H9 (cell line): ENCODE measurements at regions not wholly inside any gene's neighbourhood (a gene's known extent, or its start where the extent isn't known, plus 50 kb on each side); places are given as distances from the start of the nearest gene placed in this dataset.

Experiments
- DNase-seq: peaks from one replicate; pipeline ENCODE4 v3.0.0-alpha.2; 2017
- H2AFZ ChIP-seq: one replicate; pipeline ENCODE4 v1.6.1; 2013; ENCODE audit warnings: mild to moderate bottlenecking, low read length, control low read depth, moderate library complexity
- H2AK5ac ChIP-seq: 2 replicates; pipeline ENCODE4 v1.6.1; 2013; ENCODE audit warnings: low read length, control low read depth, mixed read lengths; ENCODE audit not compliant: insufficient read length
- H2BK120ac ChIP-seq: one replicate; pipeline ENCODE4 v1.6.1; 2013; ENCODE audit warnings: low read depth, mild to moderate bottlenecking, low read length, control low read depth, inconsistent platforms; ENCODE audit not compliant: poor library complexity, severe bottlenecking
- H2BK12ac ChIP-seq: 2 replicates; pipeline ENCODE4 v1.6.1; 2013; ENCODE audit warnings: low read length, control low read depth, mixed read lengths, low read depth; ENCODE audit not compliant: insufficient read length
- H2BK15ac ChIP-seq: 2 replicates; pipeline ENCODE4 v1.6.1; 2013; ENCODE audit warnings: low read depth, low read length, control low read depth
- H2BK20ac ChIP-seq: one replicate; pipeline ENCODE4 v1.6.1; 2013; ENCODE audit warnings: low read depth, mild to moderate bottlenecking, low read length, control low read depth, inconsistent platforms; ENCODE audit not compliant: poor library complexity, severe bottlenecking
- H2BK5ac ChIP-seq: 2 replicates; pipeline ENCODE4 v1.6.1; 2013; ENCODE audit warnings: low read length, control low read depth, mixed read lengths; ENCODE audit not compliant: insufficient read length
- H3K14ac ChIP-seq: 2 replicates; pipeline ENCODE4 v1.6.1; 2013; ENCODE audit warnings: low read length, control low read depth; ENCODE audit not compliant: insufficient read depth
- H3K18ac ChIP-seq: 2 replicates; pipeline ENCODE4 v1.6.1; 2013; ENCODE audit warnings: low read depth, mild to moderate bottlenecking, mixed read lengths, low read length, control low read depth; ENCODE audit not compliant: insufficient read length
- H3K23ac ChIP-seq: 2 replicates; pipeline ENCODE4 v1.6.1; 2013; ENCODE audit warnings: low read length, control low read depth, mixed read lengths, low read depth; ENCODE audit not compliant: insufficient read length
- H3K23me2 ChIP-seq: 2 replicates; pipeline ENCODE4 v1.6.1; 2013; ENCODE audit warnings: low read depth, mild to moderate bottlenecking, mixed read lengths, low read length, control low read depth; ENCODE audit not compliant: insufficient read length, poor library complexity, severe bottlenecking
- H3K27ac ChIP-seq: 2 replicates; pipeline ENCODE4 v1.5.1; 2013; ENCODE audit warnings: low read length, control low read depth, mixed read lengths, low read depth; ENCODE audit not compliant: insufficient read length
- H3K27me3 ChIP-seq: 2 replicates; pipeline ENCODE4 v1.6.1; 2013; ENCODE audit warnings: low read length, control low read depth, inconsistent platforms; ENCODE audit not compliant: insufficient read depth
- H3K4ac ChIP-seq: 2 replicates; pipeline ENCODE4 v1.6.1; 2013; ENCODE audit warnings: low read depth, mild to moderate bottlenecking, control low read depth, inconsistent platforms, low read length, moderate library complexity
- H3K4me1 ChIP-seq: 2 replicates; pipeline ENCODE4 v1.6.1; 2013; ENCODE audit warnings: low read length, control low read depth, inconsistent platforms; ENCODE audit not compliant: insufficient read depth
- H3K4me2 ChIP-seq: 2 replicates; pipeline ENCODE4 v1.6.1; 2013; ENCODE audit warnings: low read length, control low read depth, mixed read lengths; ENCODE audit not compliant: insufficient read length, insufficient read depth
- H3K56ac ChIP-seq: 2 replicates; pipeline ENCODE4 v1.6.1; 2013; ENCODE audit warnings: low read depth, mild to moderate bottlenecking, mixed read lengths, low read length, control low read depth; ENCODE audit not compliant: insufficient read length
- H3K79me1 ChIP-seq: 2 replicates; pipeline ENCODE4 v1.6.1; 2013; ENCODE audit warnings: low read depth, mild to moderate bottlenecking, moderate library complexity, low read length, control low read depth, inconsistent platforms; ENCODE audit not compliant: insufficient read depth, poor library complexity, severe bottlenecking
- H3K79me2 ChIP-seq: 2 replicates; pipeline ENCODE4 v1.6.1; 2013; ENCODE audit warnings: low read length, control low read depth, inconsistent platforms; ENCODE audit not compliant: insufficient read depth
- H3K9ac ChIP-seq: 2 replicates; pipeline ENCODE4 v1.6.1; 2013; ENCODE audit warnings: low read length, control low read depth, mixed read lengths; ENCODE audit not compliant: insufficient read length; ENCODE audit errors: extremely low read depth
- H3K9me3 ChIP-seq: one replicate; pipeline ENCODE4 v1.6.1; 2013; ENCODE audit warnings: low read depth, low read length, inconsistent platforms; ENCODE audit not compliant: control insufficient read depth
- H3T11ph ChIP-seq: one replicate; pipeline ENCODE4 v1.6.1; 2013; ENCODE audit warnings: mild to moderate bottlenecking, low read length, control low read depth, inconsistent platforms
- H4K20me1 ChIP-seq: one replicate; pipeline ENCODE4 v1.6.1; 2013; ENCODE audit not compliant: control insufficient read depth, insufficient read length, insufficient read depth
- H4K5ac ChIP-seq: 2 replicates; pipeline ENCODE4 v1.6.1; 2013; ENCODE audit warnings: low read depth, mild to moderate bottlenecking, mixed read lengths, low read length, control low read depth; ENCODE audit not compliant: insufficient read length
- H4K8ac ChIP-seq: replicated peaks from 2 replicates; pipeline ENCODE4 v1.6.1; 2013; ENCODE audit warnings: low read length, control low read depth, mixed read lengths, low read depth; ENCODE audit not compliant: insufficient read length
- H4K91ac ChIP-seq: 2 replicates; pipeline ENCODE4 v1.6.1; 2013; ENCODE audit warnings: low read depth, mild to moderate bottlenecking, moderate library complexity, mixed read lengths, low read length, control low read depth; ENCODE audit not compliant: insufficient read length
- H3K27ac Mint-ChIP-seq, 3 experiments: 2 replicates in 2 of 3; 3 replicates in 1 of 3; pipeline ENCODE4 v1.8.0; 2020 to 2021; ENCODE audit warnings: mixed read lengths in 3 of 3, mild to moderate bottlenecking in 1 of 3, moderate library complexity in 1 of 3
- H3K27me3 Mint-ChIP-seq: 2 replicates; pipeline ENCODE4 v1.8.0; 2021; ENCODE audit warnings: low read depth, mild to moderate bottlenecking, moderate library complexity, mixed read lengths
- H3K36me3 Mint-ChIP-seq, 3 experiments: 2 replicates in 2 of 3; 3 replicates in 1 of 3; pipeline ENCODE4 v1.8.0; 2020 to 2021; ENCODE audit warnings: low read depth in 3 of 3, mixed read lengths in 3 of 3; ENCODE audit not compliant: insufficient read depth in 1 of 3
- H3K4me1 Mint-ChIP-seq, 2 experiments: 2 replicates each; pipeline ENCODE4 v1.8.0; 2020; ENCODE audit warnings: mixed read lengths in 2 of 2
- H3K4me3 Mint-ChIP-seq, 2 experiments: 2 replicates in 1 of 2; 3 replicates in 1 of 2; pipeline ENCODE4 v1.8.0; 2020 to 2021; ENCODE audit warnings: mild to moderate bottlenecking in 2 of 2, mixed read lengths in 2 of 2, moderate library complexity in 1 of 2
- H3K9me3 Mint-ChIP-seq, 2 experiments: 2 replicates in 1 of 2; 3 replicates in 1 of 2; pipeline ENCODE4 v1.8.0; 2020; ENCODE audit warnings: mild to moderate bottlenecking in 2 of 2, mixed read lengths in 2 of 2, moderate library complexity in 1 of 2
- WGBS: extraction: QIAGEN DNeasy Blood & Tissue Kit; methylation state at CpG from one replicate; pipeline ENCODE4 v1.1.7; 2013; ENCODE audit warnings: missing lambda C conversion rate, low lambda C conversion rate, mixed read lengths; ENCODE audit not compliant: insufficient read length; ENCODE audit errors: extremely low coverage; 5-methylcytosine and 5-hydroxymethylcytosine counted together
- TF ChIP-seq, protein P1 (sequence below): fragments of 200-600 bp; sonication (generic); conservative IDR thresholded peaks from 3 replicates; pipeline ENCODE4 v1.8.0; 2021; ENCODE audit warnings: antibody characterized with exemption, mild to moderate bottlenecking

GRCh38 chr4:138963412-138963811, 52.2 kb upstream of the NOCT start:
- Histone ChIP-seq H2AK5ac (no peak overlapping the region), H3K4me1 (peaks cover 5% of the 10 kb centered on the region), H2BK5ac (no peak overlapping the region), H3K79me2 (no peaks in the 10 kb centered on the region), H3K9ac (no peak overlapping the region), H3K4ac (no peak overlapping the region), H3K23me2 (no peaks in the 10 kb centered on the region), H3K27ac (no peak overlapping the region), H3K14ac (no peak overlapping the region), H4K20me1 (no peaks in the 10 kb centered on the region), H2BK120ac (no peak overlapping the region), H2BK20ac (no peak overlapping the region), H3K27me3 (no peaks in the 10 kb centered on the region; the same call in 1 of the 2 replicates), H3K23ac (no peak overlapping the region), H3K79me1 (no peaks in the 10 kb centered on the region), H3K18ac (no peak overlapping the region), H2AFZ (no peak overlapping the region), H3K4me2 (no peak overlapping the region), H3K56ac (no peak overlapping the region), H4K91ac (no peak overlapping the region), H4K8ac (no peak overlapping the region), H2BK12ac (no peak overlapping the region), H2BK15ac (no peak overlapping the region), H3T11ph (no peak overlapping the region), H4K5ac (no peak overlapping the region), H3K9me3 (no peaks in the 10 kb centered on the region)
- no peaks in the 10 kb centered on the region for H3K36me3 Mint-ChIP-seq
- H3K4me1 Mint-ChIP-seq = peaks cover 5 to 7% of the 10 kb centered on the region in 2 experiments; a peak in 3 of 4 replicates
- TF ChIP-seq, protein P1, sequence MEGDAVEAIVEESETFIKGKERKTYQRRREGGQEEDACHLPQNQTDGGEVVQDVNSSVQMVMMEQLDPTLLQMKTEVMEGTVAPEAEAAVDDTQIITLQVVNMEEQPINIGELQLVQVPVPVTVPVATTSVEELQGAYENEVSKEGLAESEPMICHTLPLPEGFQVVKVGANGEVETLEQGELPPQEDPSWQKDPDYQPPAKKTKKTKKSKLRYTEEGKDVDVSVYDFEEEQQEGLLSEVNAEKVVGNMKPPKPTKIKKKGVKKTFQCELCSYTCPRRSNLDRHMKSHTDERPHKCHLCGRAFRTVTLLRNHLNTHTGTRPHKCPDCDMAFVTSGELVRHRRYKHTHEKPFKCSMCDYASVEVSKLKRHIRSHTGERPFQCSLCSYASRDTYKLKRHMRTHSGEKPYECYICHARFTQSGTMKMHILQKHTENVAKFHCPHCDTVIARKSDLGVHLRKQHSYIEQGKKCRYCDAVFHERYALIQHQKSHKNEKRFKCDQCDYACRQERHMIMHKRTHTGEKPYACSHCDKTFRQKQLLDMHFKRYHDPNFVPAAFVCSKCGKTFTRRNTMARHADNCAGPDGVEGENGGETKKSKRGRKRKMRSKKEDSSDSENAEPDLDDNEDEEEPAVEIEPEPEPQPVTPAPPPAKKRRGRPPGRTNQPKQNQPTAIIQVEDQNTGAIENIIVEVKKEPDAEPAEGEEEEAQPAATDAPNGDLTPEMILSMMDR = no peak
- H3K27me3 Mint-ChIP-seq = no peaks in the 10 kb centered on the region
- no CpG with 5 or more reads among the region's 4 CpGs for WGBS
- H3K4me3 Mint-ChIP-seq = no peak overlapping the region
- H3K27ac Mint-ChIP-seq = no peak overlapping the region
- no peaks in the 10 kb centered on the region for H3K9me3 Mint-ChIP-seq
- no peak for DNase-seq
